ENCODE measurements at regions not wholly inside any gene's neighbourhood (a gene's known extent, or its start where the extent isn't known, plus 50 kb on each side); places are given as distances from the start of the nearest gene placed in this dataset.

DNA sequence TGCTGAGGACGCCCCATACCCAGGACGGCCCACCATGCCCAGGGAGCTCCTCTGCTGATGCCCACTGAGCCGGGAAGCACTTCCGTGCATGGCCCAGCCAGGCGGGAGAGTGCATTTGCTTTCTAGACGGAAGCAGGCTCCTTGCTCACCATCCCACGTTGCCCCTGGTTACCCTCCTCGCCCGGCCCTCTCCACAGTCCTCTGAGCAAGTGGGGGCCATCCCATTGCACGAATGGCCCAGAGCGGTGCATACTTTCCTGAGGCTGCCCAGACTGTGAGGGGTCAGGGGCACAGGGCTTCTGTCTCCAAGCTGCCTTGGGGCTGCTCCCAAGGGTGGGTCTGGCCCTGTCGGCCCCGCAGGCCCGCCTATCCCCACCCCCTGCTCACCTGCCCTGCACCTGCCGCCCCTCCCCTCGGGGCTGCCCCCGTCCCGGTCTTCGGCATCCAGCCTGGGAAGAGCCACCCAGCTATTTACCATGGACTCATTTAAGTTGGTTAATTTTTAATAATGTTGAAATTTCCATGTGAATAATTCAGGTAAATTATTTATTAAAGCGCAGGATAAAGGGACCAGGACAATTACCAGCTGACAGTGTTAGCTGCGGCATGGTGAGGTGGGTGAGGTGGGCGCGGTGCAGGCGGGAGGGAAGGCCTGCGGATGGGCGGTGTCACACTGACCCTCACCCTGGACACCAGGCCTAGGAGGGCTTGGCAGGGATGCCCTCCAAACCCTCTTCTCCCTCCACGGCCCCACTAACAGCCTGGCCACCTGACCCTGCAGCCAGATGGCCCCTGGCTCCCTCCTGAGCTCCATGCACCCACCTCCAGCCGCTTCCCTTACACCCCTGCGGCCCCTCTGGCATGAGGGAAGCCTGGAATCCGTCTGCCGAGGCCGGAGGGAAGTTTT, 104.4 kb downstream of the MICALL2 start:
- no peak for DNase-seq (ENCODE audit: low spot score)
- ChIA-PET CTCF (interaction anchor here (1.0 kb wide), 1 partner anchor 14 kb away, joined by 4 read pairs; no protein-coding TSS in a partner anchor), POLR2A (interaction anchor here (1.3 kb wide), 1 partner anchor 87 kb away, joined by 3 read pairs; no protein-coding TSS in a partner anchor)
- H3K4me1 Mint-ChIP-seq, result no peaks in the 10 kb centered on the region
- H3K36me3 Mint-ChIP-seq, result no peaks in the 10 kb centered on the region
- H3K4me3 Mint-ChIP-seq, result no peak overlapping the region
- ATAC-seq, result no peak
- H3K9me3 Mint-ChIP-seq, result no peaks in the 10 kb centered on the region
- H3K27me3 Mint-ChIP-seq (ENCODE audit: low read depth), result no peaks in the 10 kb centered on the region
- no peak overlapping the region for H3K27ac Mint-ChIP-seq
- TF ChIP-seq ZNF263 (CRISPR knock-in tag; IDR thresholded peaks at IDR 0.05; ENCODE audit: low read depth) (no peak), ELF4 (CRISPR knock-in tag; IDR thresholded peaks at IDR 0.05; ENCODE audit: low read depth) (no peak), NR1H2 (CRISPR knock-in tag; IDR thresholded peaks at IDR 0.05) (no peak), ZNF317 (CRISPR knock-in tag; IDR thresholded peaks at IDR 0.05; ENCODE audit: borderline replicate concordance, low read depth) (no peak), CREM (CRISPR knock-in tag; IDR thresholded peaks at IDR 0.05) (no peak), CDX4 (CRISPR knock-in tag; IDR thresholded peaks at IDR 0.05; ENCODE audit: borderline replicate concordance) (no peak), SOX15 (CRISPR knock-in tag; IDR thresholded peaks at IDR 0.05) (no peak), SMAD4 (CRISPR knock-in tag; IDR thresholded peaks at IDR 0.05) (no peak)
- TF ChIP-seq, protein P1, sequence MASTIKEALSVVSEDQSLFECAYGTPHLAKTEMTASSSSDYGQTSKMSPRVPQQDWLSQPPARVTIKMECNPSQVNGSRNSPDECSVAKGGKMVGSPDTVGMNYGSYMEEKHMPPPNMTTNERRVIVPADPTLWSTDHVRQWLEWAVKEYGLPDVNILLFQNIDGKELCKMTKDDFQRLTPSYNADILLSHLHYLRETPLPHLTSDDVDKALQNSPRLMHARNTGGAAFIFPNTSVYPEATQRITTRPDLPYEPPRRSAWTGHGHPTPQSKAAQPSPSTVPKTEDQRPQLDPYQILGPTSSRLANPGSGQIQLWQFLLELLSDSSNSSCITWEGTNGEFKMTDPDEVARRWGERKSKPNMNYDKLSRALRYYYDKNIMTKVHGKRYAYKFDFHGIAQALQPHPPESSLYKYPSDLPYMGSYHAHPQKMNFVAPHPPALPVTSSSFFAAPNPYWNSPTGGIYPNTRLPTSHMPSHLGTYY (CRISPR knock-in tag; IDR thresholded peaks at IDR 0.05), result no peak

DNA sequence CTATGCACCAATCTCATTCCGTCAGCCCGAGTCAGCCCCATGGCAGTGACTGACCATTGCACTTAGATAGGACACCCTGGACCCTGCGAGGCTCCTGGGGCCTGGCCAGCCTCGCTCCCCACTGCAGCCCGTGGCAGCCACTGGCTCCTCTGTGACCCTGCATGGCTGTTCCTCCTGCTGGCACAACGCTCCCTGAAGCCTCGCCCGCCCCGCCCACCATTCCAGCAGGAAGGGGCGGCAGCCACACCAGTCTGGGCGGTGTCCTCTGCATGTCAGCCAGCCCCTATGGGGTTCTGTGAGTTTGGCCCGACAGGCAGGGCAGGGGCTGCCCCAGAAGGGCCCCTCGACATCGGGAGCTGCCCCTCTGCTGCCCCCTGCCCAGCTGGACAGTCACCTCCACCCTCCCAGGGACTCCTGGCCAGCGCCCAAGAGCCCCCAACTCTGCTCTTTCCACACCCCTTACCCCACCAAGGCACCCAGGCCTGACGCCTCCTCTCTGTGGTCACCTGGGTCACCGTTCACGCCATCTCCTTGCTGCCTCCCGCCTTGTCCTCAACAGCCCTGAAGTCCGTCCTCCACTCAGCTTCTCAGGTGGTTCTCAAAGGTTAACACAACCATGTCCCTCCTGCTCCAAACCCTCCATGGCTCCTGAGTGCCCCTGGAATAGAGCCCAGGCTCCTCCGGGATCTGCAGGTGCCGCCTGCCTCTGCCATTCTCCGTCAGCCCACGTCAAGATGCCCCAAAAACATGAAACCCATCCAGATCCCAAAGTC, 103.5 kb downstream of the MICALL2 start:
- ATAC-seq (peak; percentile 32; the same call in 1 of the 2 replicates), DNase-seq (ENCODE audit: low spot score) (peak; percentile 12)
- TF ChIP-seq ZNF396 (CRISPR knock-in tag; IDR thresholded peaks at IDR 0.05; ENCODE audit: borderline replicate concordance), result no peak
- no peak for TF ChIP-seq GRHL2 (CRISPR knock-in tag; IDR thresholded peaks at IDR 0.05; ENCODE audit: insufficient replicate concordance, severe bottlenecking)
- TF ChIP-seq ZNF138 (CRISPR knock-in tag; conservative IDR thresholded peaks at IDR 0.05), result no peak
- no peak for TF ChIP-seq STAT6 (CRISPR knock-in tag; conservative IDR thresholded peaks at IDR 0.05; ENCODE audit: low read depth)
- no peak for TF ChIP-seq ZNF281 (CRISPR knock-in tag; IDR thresholded peaks at IDR 0.05)
- TF ChIP-seq TEAD4 (CRISPR knock-in tag; IDR thresholded peaks at IDR 0.05), result no peak
- TF ChIP-seq, protein P2, sequence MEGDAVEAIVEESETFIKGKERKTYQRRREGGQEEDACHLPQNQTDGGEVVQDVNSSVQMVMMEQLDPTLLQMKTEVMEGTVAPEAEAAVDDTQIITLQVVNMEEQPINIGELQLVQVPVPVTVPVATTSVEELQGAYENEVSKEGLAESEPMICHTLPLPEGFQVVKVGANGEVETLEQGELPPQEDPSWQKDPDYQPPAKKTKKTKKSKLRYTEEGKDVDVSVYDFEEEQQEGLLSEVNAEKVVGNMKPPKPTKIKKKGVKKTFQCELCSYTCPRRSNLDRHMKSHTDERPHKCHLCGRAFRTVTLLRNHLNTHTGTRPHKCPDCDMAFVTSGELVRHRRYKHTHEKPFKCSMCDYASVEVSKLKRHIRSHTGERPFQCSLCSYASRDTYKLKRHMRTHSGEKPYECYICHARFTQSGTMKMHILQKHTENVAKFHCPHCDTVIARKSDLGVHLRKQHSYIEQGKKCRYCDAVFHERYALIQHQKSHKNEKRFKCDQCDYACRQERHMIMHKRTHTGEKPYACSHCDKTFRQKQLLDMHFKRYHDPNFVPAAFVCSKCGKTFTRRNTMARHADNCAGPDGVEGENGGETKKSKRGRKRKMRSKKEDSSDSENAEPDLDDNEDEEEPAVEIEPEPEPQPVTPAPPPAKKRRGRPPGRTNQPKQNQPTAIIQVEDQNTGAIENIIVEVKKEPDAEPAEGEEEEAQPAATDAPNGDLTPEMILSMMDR (IDR thresholded peaks at IDR 0.05), result no peak
- no peak for TF ChIP-seq RELA (CRISPR knock-in tag; IDR thresholded peaks at IDR 0.05; ENCODE audit: borderline replicate concordance)
- no peak for TF ChIP-seq CBFB (CRISPR knock-in tag; IDR thresholded peaks at IDR 0.05; ENCODE audit: low read depth)
- no peak for TF ChIP-seq KAT7 (CRISPR knock-in tag; IDR thresholded peaks at IDR 0.05; ENCODE audit: borderline replicate concordance)
- TF ChIP-seq, protein P1 (CRISPR knock-in tag; IDR thresholded peaks at IDR 0.05), result no peak
- TF ChIP-seq EMX1 (CRISPR knock-in tag; IDR thresholded peaks at IDR 0.05), result no peak
- TF ChIP-seq SOX15 (CRISPR knock-in tag; IDR thresholded peaks at IDR 0.05), result no peak
- H3K4me1 Mint-ChIP-seq, result no peaks in the 10 kb centered on the region
- H3K27ac Mint-ChIP-seq, result no peak overlapping the region
- POLR2A ChIA-PET, result no interaction called here
- CTCF ChIA-PET, result interaction anchor here (0.8 kb wide), 1 partner anchor 56 kb away, joined by 3 read pairs; no protein-coding TSS in a partner anchor
- no peak overlapping the region for H3K4me3 Mint-ChIP-seq
- no peaks in the 10 kb centered on the region for H3K36me3 Mint-ChIP-seq
- no peaks in the 10 kb centered on the region for H3K9me3 Mint-ChIP-seq
- no peaks in the 10 kb centered on the region for H3K27me3 Mint-ChIP-seq (ENCODE audit: low read depth)

All from WTC11 (cell line).